ENCODE measurements at regions not wholly inside any gene's neighbourhood (a gene's known extent, or its start where the extent isn't known, plus 50 kb on each side); places are given as distances from the start of the nearest gene placed in this dataset.

GRCh38 chr19:32257326-32258073 lies 87.9 kb upstream of the ZNF507 start:
- no TSS peak for BruUV-seq (replicated peaks)
- CTCF ChIA-PET (ENCODE audit: low intra/inter-chr PET ratio, low total read pairs), result no interaction called here
- intact Hi-C loops (cut with micrococcal nuclease; ENCODE audit: unreplicated experiment), result no loop called here

More at GRCh38 chr19:32257326-32258073, 87.9 kb upstream of the ZNF507 start:
- no peak for DNase-seq (ENCODE audit: low spot score)
- Histone ChIP-seq H3K79me2 (ENCODE audit: insufficient read depth, low read length) (no peaks in the 10 kb centered on the region), H3K4me1 (ENCODE audit: insufficient read depth, low read length) (no peaks in the 10 kb centered on the region), H3K4me3 (replicated peaks in 1 of 3; ENCODE audit: insufficient read depth in 1 of 3, low read depth in 2 of 3, low read length in 3 of 3) (no peak overlapping the region), H3K9ac (ENCODE audit: insufficient read depth, low read depth, low read length) (no peak overlapping the region), H3K27ac (ENCODE audit: extremely low read length, insufficient read depth, low read length) (no peak overlapping the region), H3K4me2 (ENCODE audit: low read depth, low read length) (no peak overlapping the region), H3K27me3 (ENCODE audit: control insufficient read depth in 1 of 2, insufficient read depth in 2 of 2, low read length in 2 of 2) (peaks cover 0 to 19% of the 10 kb centered on the region in 2 experiments; a peak in 1 of 5 replicates), H2AFZ (ENCODE audit: low read length) (no peak overlapping the region), H3K36me3 (replicated peaks in 1 of 2; ENCODE audit: control insufficient read depth in 1 of 2, insufficient read depth in 2 of 2, low read length in 2 of 2) (no peaks in the 10 kb centered on the region), H4K20me1 (ENCODE audit: insufficient read depth, low read length) (no peaks in the 10 kb centered on the region), H3K9me3 (ENCODE audit: low read length) (no peaks in the 10 kb centered on the region)
- no peak for ATAC-seq
- POLR2A ChIA-PET, result no interaction called here
- in situ Hi-C loops (cut with HindIII; ENCODE audit: extremely low pct_ligation_motif_present, low pct_unique_long_range_greater_than_20kb), result no loop called here
- TF ChIP-seq ZNF589 (CRISPR knock-in tag; conservative IDR thresholded peaks at IDR 0.05) (no peak), ZNF816 (CRISPR knock-in tag; IDR thresholded peaks at IDR 0.05; ENCODE audit: borderline replicate concordance) (no peak), IKZF4 (CRISPR knock-in tag; IDR thresholded peaks at IDR 0.05; ENCODE audit: borderline replicate concordance, low read depth, not compliant biosample characterization) (no peak), ZFP37 (CRISPR knock-in tag; IDR thresholded peaks at IDR 0.05; ENCODE audit: borderline replicate concordance) (no peak), ZFX (CRISPR knock-in tag; IDR thresholded peaks at IDR 0.05; ENCODE audit: low read depth) (no peak), GABPA (IDR thresholded peaks at IDR 0.05; ENCODE audit: low read depth, low read length) (no peak), GABPA (CRISPR knock-in tag; IDR thresholded peaks at IDR 0.05; ENCODE audit: low read depth) (no peak), KDM3A (CRISPR knock-in tag; IDR thresholded peaks at IDR 0.05; ENCODE audit: low read depth) (no peak), ZNF512B (CRISPR knock-in tag; IDR thresholded peaks at IDR 0.05; ENCODE audit: borderline replicate concordance) (no peak), ZNF670 (CRISPR knock-in tag; IDR thresholded peaks at IDR 0.05; ENCODE audit: borderline replicate concordance) (no peak), NFIC (IDR thresholded peaks at IDR 0.05; ENCODE audit: low read length) (no peak), TP53 (CRISPR knock-in tag; conservative IDR thresholded peaks at IDR 0.05) (no peak), ZMYM3 (CRISPR knock-in tag; IDR thresholded peaks at IDR 0.05) (no peak), TGIF2 (CRISPR knock-in tag; IDR thresholded peaks at IDR 0.05) (no peak)
- TF ChIP-seq, protein P1, sequence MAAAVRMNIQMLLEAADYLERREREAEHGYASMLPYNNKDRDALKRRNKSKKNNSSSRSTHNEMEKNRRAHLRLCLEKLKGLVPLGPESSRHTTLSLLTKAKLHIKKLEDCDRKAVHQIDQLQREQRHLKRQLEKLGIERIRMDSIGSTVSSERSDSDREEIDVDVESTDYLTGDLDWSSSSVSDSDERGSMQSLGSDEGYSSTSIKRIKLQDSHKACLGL (CRISPR knock-in tag; IDR thresholded peaks at IDR 0.05), result no peak
- TF ChIP-seq, protein P2, sequence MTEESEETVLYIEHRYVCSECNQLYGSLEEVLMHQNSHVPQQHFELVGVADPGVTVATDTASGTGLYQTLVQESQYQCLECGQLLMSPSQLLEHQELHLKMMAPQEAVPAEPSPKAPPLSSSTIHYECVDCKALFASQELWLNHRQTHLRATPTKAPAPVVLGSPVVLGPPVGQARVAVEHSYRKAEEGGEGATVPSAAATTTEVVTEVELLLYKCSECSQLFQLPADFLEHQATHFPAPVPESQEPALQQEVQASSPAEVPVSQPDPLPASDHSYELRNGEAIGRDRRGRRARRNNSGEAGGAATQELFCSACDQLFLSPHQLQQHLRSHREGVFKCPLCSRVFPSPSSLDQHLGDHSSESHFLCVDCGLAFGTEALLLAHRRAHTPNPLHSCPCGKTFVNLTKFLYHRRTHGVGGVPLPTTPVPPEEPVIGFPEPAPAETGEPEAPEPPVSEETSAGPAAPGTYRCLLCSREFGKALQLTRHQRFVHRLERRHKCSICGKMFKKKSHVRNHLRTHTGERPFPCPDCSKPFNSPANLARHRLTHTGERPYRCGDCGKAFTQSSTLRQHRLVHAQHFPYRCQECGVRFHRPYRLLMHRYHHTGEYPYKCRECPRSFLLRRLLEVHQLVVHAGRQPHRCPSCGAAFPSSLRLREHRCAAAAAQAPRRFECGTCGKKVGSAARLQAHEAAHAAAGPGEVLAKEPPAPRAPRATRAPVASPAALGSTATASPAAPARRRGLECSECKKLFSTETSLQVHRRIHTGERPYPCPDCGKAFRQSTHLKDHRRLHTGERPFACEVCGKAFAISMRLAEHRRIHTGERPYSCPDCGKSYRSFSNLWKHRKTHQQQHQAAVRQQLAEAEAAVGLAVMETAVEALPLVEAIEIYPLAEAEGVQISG (CRISPR knock-in tag; IDR thresholded peaks at IDR 0.05), result no peak
- TF ChIP-seq, protein P3, sequence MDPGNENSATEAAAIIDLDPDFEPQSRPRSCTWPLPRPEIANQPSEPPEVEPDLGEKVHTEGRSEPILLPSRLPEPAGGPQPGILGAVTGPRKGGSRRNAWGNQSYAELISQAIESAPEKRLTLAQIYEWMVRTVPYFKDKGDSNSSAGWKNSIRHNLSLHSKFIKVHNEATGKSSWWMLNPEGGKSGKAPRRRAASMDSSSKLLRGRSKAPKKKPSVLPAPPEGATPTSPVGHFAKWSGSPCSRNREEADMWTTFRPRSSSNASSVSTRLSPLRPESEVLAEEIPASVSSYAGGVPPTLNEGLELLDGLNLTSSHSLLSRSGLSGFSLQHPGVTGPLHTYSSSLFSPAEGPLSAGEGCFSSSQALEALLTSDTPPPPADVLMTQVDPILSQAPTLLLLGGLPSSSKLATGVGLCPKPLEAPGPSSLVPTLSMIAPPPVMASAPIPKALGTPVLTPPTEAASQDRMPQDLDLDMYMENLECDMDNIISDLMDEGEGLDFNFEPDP (CRISPR knock-in tag; conservative IDR thresholded peaks at IDR 0.05), result no peak
- no peak for FAIRE-seq
- 18% methylated on average over 12 of the region's 12 CpGs for WGBS (ENCODE audit: low lambda C conversion rate)

Data from HepG2 (cell line).